ENCODE measurements at regions not wholly inside any gene's neighbourhood (a gene's known extent, or its start where the extent isn't known, plus 50 kb on each side); places are given as distances from the start of the nearest gene placed in this dataset.

- H3K9me2 ChIP-seq (ENCODE audit: insufficient read depth): no peaks in the 10 kb centered on the region
- ChIA-PET POLR2A (no interaction called here), RAD21 (ENCODE audit: low non-redundant PET in 1 of 2, low total read pairs in 2 of 2, uncharacterized antibody in 2 of 2, unreplicated experiment in 2 of 2) (no interaction called here), CTCF (no interaction called here)
- intact Hi-C loops (cut with micrococcal nuclease): no loop called here
- no peaks in the 10 kb centered on the region for H3K9me3 ChIP-seq (ENCODE audit: control insufficient read depth in 1 of 2, insufficient read depth in 1 of 2, low read depth in 1 of 2, low read length in 2 of 2)
- H3K4me1 ChIP-seq (ENCODE audit: control insufficient read depth in 1 of 2, insufficient read depth in 2 of 2, low read length in 2 of 2): peaks cover 31 to 59% of the 10 kb centered on the region in 2 experiments
- H2AFZ ChIP-seq (ENCODE audit: low read depth, low read length, poor library complexity, severe bottlenecking): no peak overlapping the region
- DNase-seq (ENCODE audit: low read depth, low spot score) (no peak), ATAC-seq (no peak)
- H3K79me2 ChIP-seq (ENCODE audit: insufficient read depth, low read length): no peaks in the 10 kb centered on the region
- H3K9ac ChIP-seq (ENCODE audit: low read length): no peak overlapping the region
- H3K4me3 ChIP-seq (replicated peaks in 1 of 2; ENCODE audit: low read depth in 1 of 2, low read length in 2 of 2): no peak overlapping the region
- TF ChIP-seq CBX3 (IDR thresholded peaks at IDR 0.05; ENCODE audit: low read depth) (no peak), SP1 (IDR thresholded peaks at IDR 0.05; ENCODE audit: low read depth) (no peak), TCF7L2 (IDR thresholded peaks at IDR 0.05; ENCODE audit: borderline replicate concordance, extremely low read depth, insufficient read depth, insufficient read length) (no peak), ELF1 (IDR thresholded peaks at IDR 0.05; ENCODE audit: borderline replicate concordance, low read depth) (no peak), FOSL1 (IDR thresholded peaks at IDR 0.05; ENCODE audit: low read depth) (no peak), ZFX (IDR thresholded peaks at IDR 0.05) (no peak), EZH2 (IDR thresholded peaks at IDR 0.05) (no peak), RAD21 (IDR thresholded peaks at IDR 0.05; ENCODE audit: low read depth) (no peak), POLR2A (IDR thresholded peaks at IDR 0.05; ENCODE audit: borderline replicate concordance, extremely low read depth, insufficient read depth, insufficient read length) (no peak), EZH2phosphoT487 (IDR thresholded peaks at IDR 0.05; ENCODE audit: borderline replicate concordance) (no peak), YY1 (IDR thresholded peaks at IDR 0.05; ENCODE audit: extremely low read depth, insufficient replicate concordance, low read depth, low read length) (no peak)
- TF ChIP-seq, protein P1, sequence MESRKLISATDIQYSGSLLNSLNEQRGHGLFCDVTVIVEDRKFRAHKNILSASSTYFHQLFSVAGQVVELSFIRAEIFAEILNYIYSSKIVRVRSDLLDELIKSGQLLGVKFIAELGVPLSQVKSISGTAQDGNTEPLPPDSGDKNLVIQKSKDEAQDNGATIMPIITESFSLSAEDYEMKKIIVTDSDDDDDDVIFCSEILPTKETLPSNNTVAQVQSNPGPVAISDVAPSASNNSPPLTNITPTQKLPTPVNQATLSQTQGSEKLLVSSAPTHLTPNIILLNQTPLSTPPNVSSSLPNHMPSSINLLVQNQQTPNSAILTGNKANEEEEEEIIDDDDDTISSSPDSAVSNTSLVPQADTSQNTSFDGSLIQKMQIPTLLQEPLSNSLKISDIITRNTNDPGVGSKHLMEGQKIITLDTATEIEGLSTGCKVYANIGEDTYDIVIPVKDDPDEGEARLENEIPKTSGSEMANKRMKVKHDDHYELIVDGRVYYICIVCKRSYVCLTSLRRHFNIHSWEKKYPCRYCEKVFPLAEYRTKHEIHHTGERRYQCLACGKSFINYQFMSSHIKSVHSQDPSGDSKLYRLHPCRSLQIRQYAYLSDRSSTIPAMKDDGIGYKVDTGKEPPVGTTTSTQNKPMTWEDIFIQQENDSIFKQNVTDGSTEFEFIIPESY (IDR thresholded peaks at IDR 0.05; ENCODE audit: extremely low read depth, insufficient replicate concordance, low read length): no peak
- TF ChIP-seq, protein P2, sequence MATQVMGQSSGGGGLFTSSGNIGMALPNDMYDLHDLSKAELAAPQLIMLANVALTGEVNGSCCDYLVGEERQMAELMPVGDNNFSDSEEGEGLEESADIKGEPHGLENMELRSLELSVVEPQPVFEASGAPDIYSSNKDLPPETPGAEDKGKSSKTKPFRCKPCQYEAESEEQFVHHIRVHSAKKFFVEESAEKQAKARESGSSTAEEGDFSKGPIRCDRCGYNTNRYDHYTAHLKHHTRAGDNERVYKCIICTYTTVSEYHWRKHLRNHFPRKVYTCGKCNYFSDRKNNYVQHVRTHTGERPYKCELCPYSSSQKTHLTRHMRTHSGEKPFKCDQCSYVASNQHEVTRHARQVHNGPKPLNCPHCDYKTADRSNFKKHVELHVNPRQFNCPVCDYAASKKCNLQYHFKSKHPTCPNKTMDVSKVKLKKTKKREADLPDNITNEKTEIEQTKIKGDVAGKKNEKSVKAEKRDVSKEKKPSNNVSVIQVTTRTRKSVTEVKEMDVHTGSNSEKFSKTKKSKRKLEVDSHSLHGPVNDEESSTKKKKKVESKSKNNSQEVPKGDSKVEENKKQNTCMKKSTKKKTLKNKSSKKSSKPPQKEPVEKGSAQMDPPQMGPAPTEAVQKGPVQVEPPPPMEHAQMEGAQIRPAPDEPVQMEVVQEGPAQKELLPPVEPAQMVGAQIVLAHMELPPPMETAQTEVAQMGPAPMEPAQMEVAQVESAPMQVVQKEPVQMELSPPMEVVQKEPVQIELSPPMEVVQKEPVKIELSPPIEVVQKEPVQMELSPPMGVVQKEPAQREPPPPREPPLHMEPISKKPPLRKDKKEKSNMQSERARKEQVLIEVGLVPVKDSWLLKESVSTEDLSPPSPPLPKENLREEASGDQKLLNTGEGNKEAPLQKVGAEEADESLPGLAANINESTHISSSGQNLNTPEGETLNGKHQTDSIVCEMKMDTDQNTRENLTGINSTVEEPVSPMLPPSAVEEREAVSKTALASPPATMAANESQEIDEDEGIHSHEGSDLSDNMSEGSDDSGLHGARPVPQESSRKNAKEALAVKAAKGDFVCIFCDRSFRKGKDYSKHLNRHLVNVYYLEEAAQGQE (IDR thresholded peaks at IDR 0.05; ENCODE audit: low read depth): no peak
- TF ChIP-seq, protein P3, sequence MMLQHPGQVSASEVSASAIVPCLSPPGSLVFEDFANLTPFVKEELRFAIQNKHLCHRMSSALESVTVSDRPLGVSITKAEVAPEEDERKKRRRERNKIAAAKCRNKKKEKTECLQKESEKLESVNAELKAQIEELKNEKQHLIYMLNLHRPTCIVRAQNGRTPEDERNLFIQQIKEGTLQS (IDR thresholded peaks at IDR 0.05): no peak
- no TSS peak for BruUV-seq (replicated peaks)
- H3K4me2 ChIP-seq (ENCODE audit: low read length): no peak overlapping the region
- no peak overlapping the region for H3K27ac ChIP-seq (ENCODE audit: low read depth, low read length)
- H3K36me3 ChIP-seq (ENCODE audit: control insufficient read depth in 1 of 2, insufficient read depth in 2 of 2, low read length in 2 of 2): no peaks in the 10 kb centered on the region
- H3K27me3 ChIP-seq (ENCODE audit: insufficient read depth, low read length): no peaks in the 10 kb centered on the region
- H4K20me1 ChIP-seq (ENCODE audit: insufficient read depth): no peaks in the 10 kb centered on the region
Observed at GRCh38 chr15:66880380-66881155, 178.5 kb downstream of the SMAD6 start.
